GM19328 (cell line): ENCODE measurements at regions not wholly inside any gene's neighbourhood (a gene's known extent, or its start where the extent isn't known, plus 50 kb on each side); places are given as distances from the start of the nearest gene placed in this dataset.
"Not testable (repeated sequence)": the region's sequence is repeated elsewhere in the genome, so short reads cannot be mapped to it uniquely, and the experiment has no call there.

ENCODE experiments used
- ATAC-seq: cut with Tn5 transposase; IDR thresholded peaks from one replicate; pipeline ENCODE4 v1.9.1; 2021; ENCODE audit warnings: mild to moderate bottlenecking, moderate library complexity; ENCODE audit not compliant: unreplicated experiment

GRCh38 chr20:48040051-48040450 lies 254.8 kb upstream of the SULF2 start:
- no peak for ATAC-seq

GRCh38 chr20:48039514-48039913 lies 254.2 kb upstream of the SULF2 start:
- no peak for ATAC-seq

GRCh38 chr20:48038713-48039112 lies 253.4 kb upstream of the SULF2 start:
- ATAC-seq = no peak

- ATAC-seq = not testable (repeated sequence)
Observed at GRCh38 chr20:48037798-48038197, 252.5 kb upstream of the SULF2 start.

- no peak for ATAC-seq
Observed at GRCh38 chr20:48035961-48036731, 250.9 kb upstream of the SULF2 start.

GRCh38 chr20:48034751-48035150 lies 249.5 kb upstream of the SULF2 start:
- no peak for ATAC-seq

GRCh38 chr20:48033005-48033404 lies 247.7 kb upstream of the SULF2 start:
- not testable (repeated sequence) for ATAC-seq

GRCh38 chr20:48031122-48031521 lies 245.8 kb upstream of the SULF2 start:
- no peak for ATAC-seq

GRCh38 chr20:48026981-48027592 lies 241.8 kb upstream of the SULF2 start:
- ATAC-seq = no peak

- ATAC-seq = no peak
Observed at GRCh38 chr20:48025661-48026060, 240.4 kb upstream of the SULF2 start.

GRCh38 chr20:48025051-48025515 lies 239.8 kb upstream of the SULF2 start:
- ATAC-seq = no peak

- no peak for ATAC-seq
Observed at GRCh38 chr20:48024539-48024938, 239.3 kb upstream of the SULF2 start.

GRCh38 chr20:48020696-48021095 lies 235.4 kb upstream of the SULF2 start:
- not testable (repeated sequence) for ATAC-seq

GRCh38 chr20:48019940-48020339 lies 234.7 kb upstream of the SULF2 start:
- ATAC-seq = no peak

- no peak for ATAC-seq
Observed at GRCh38 chr20:48019496-48019895, 234.2 kb upstream of the SULF2 start.

- not testable (repeated sequence) for ATAC-seq
Observed at GRCh38 chr20:48018851-48019250, 233.6 kb upstream of the SULF2 start.

GRCh38 chr20:48017992-48018391 lies 232.7 kb upstream of the SULF2 start:
- ATAC-seq = no peak

- no peak for ATAC-seq
Observed at GRCh38 chr20:48017509-48017908, 232.2 kb upstream of the SULF2 start.

- ATAC-seq = no peak
Observed at GRCh38 chr20:48015943-48016723, 230.9 kb upstream of the SULF2 start.

- ATAC-seq = no peak
Observed at GRCh38 chr20:48015141-48015910, 230.0 kb upstream of the SULF2 start.
